Fibroblast of lung (primary cell): ENCODE measurements at regions not wholly inside any gene's neighbourhood (a gene's known extent, or its start where the extent isn't known, plus 50 kb on each side); places are given as distances from the start of the nearest gene placed in this dataset.
A peak's percentile ranks its signal among the peaks of the same experiment; 100 is the strongest.

Source experiments
- CTCF ChIP-seq, 2 donors: IDR thresholded peaks in 1 of 2; conservative IDR thresholded peaks in 1 of 2; 1 replicate in 1 of 2; 2 replicates in 1 of 2; pipeline ENCODE4 v1.5.1; 2011 to 2012; ENCODE audit warnings: low read length in 2 of 2, control low read depth in 1 of 2, inconsistent platforms in 1 of 2, low read depth in 1 of 2, mild to moderate bottlenecking in 1 of 2
- EZH2 ChIP-seq: IDR thresholded peaks from 2 replicates; pipeline ENCODE4 v1.5.1; 2012; ENCODE audit warnings: low read length, control low read depth, mild to moderate bottlenecking; ENCODE audit errors: missing control alignments

GRCh38 chr4:156378033-156378665, 424.5 kb upstream of the CTSO start:
- no peak for TF ChIP-seq EZH2
- peak; percentile 77 to 89 for TF ChIP-seq CTCF (conservative IDR thresholded peaks at IDR 0.05 in 1 of 2, IDR thresholded peaks at IDR 0.05 in 1 of 2; ENCODE audit: low read depth in 1 of 2, low read length in 2 of 2)
